ENCODE measurements at regions not wholly inside any gene's neighbourhood (a gene's known extent, or its start where the extent isn't known, plus 50 kb on each side); places are given as distances from the start of the nearest gene placed in this dataset.
"Not testable (repeated sequence)": the region's sequence is repeated elsewhere in the genome, so short reads cannot be mapped to it uniquely, and the experiment has no call there.

DNA sequence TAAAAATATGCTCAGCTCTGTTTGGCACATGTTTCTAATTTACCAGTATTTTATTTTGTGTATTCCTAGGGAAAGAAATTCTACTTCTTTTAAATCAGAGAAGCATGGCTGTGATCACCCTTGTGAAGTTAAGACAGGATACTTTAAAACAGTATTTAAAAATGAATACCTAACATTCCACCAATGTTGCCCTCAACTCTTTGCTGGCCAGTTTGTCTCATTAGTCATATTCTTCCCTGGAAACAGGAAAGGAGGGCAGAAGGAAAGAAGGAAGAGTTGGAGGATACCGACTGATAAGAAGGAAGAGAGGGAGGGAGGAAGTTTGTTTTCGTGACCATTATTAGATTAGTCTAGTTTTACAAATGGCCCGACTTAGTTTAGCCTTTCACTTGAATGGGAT lies 137.4 kb downstream of the PLK2 start:
- Histone ChIP-seq H3K9ac (ENCODE audit: low read depth, low read length) (no peak overlapping the region), H3K4me1 (ENCODE audit: insufficient read depth, low read length) (peaks cover 14% of the 10 kb centered on the region), H3K9me3 (ENCODE audit: insufficient read depth, low read depth, low read length) (no peaks in the 10 kb centered on the region), H3K27ac (ENCODE audit: low read length) (no peak overlapping the region), H3K4me3 (ENCODE audit: low read length) (no peak overlapping the region), H3K36me3 (ENCODE audit: insufficient read depth, low read depth, low read length) (no peaks in the 10 kb centered on the region), H3K27me3 (ENCODE audit: insufficient read depth, low read length) (no peaks in the 10 kb centered on the region)

DNA sequence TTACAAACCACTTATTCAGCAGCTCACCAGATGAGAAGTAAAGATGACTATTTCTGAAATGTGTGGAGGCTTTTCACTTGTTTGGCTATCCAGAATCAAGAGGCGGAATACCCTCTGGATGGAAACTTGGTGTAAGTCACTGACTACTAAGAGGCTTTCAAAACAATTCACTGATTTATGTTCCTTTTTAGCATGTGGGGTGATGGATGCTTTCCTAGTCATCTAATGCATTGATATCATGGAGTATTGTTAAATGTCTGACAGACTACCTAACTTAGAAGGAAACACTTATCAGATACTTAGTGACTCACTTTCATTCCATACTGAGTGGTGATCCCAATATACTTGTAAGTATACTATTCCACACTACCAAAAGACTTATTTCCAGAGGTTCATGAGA lies 141.4 kb downstream of the PLK2 start:
- no peak overlapping the region for H3K4me3 ChIP-seq (ENCODE audit: low read length)
- peaks cover 14% of the 10 kb centered on the region for H3K4me1 ChIP-seq (ENCODE audit: insufficient read depth, low read length)
- no peak overlapping the region for H3K9ac ChIP-seq (ENCODE audit: low read depth, low read length)
- no peaks in the 10 kb centered on the region for H3K27me3 ChIP-seq (ENCODE audit: insufficient read depth, low read length)
- no peak overlapping the region for H3K27ac ChIP-seq (ENCODE audit: low read length)
- H3K9me3 ChIP-seq (ENCODE audit: insufficient read depth, low read depth, low read length): no peaks in the 10 kb centered on the region
- H3K36me3 ChIP-seq (ENCODE audit: insufficient read depth, low read depth, low read length): no peaks in the 10 kb centered on the region

DNA sequence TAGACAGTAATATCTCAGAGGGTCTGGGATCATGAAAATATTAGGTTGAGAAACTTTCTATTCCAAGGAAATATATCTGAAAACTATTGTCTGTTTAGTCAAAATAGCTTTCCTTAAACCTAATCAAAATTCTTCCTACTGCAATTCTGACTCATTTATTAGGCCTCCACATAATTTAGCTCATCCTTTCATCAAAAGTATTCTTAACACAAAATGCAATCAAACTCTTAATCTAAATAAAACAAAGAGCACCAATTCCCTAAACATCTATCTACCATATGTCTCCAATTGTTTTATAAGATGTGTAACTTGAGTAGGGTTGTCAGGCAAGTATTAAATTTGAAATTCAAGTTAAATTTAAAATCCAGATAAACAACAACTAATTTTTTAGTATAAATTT lies 142.1 kb downstream of the PLK2 start:
- H3K36me3 ChIP-seq (ENCODE audit: insufficient read depth, low read depth, low read length): no peaks in the 10 kb centered on the region
- H3K27ac ChIP-seq (ENCODE audit: low read length): no peak overlapping the region
- H3K4me1 ChIP-seq (ENCODE audit: insufficient read depth, low read length): peaks cover 9% of the 10 kb centered on the region
- H3K27me3 ChIP-seq (ENCODE audit: insufficient read depth, low read length): no peaks in the 10 kb centered on the region
- H3K9me3 ChIP-seq (ENCODE audit: insufficient read depth, low read depth, low read length): no peaks in the 10 kb centered on the region
- no peak overlapping the region for H3K9ac ChIP-seq (ENCODE audit: low read depth, low read length)
- no peak overlapping the region for H3K4me3 ChIP-seq (ENCODE audit: low read length)

DNA sequence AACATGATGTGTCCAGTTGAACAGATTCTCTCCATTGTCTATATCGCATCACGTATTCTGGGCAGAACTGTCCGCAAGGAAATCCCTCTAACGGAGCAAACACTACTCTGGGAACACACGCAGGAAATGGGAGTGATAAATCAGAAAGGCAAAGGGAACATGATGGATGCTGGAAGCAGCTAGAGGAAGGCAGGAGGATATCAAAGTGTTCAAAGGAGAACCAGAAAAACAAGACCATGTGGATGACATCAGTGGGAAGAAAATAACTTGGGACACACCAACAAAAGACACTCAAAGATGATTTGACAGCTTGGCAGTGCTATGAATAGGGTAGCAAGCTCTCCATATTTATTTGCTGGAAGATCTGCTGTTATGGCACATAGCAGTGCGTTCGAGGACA lies 142.9 kb downstream of the PLK2 start:
- Histone ChIP-seq H3K9ac (ENCODE audit: low read depth, low read length) (no peak overlapping the region), H3K36me3 (ENCODE audit: insufficient read depth, low read depth, low read length) (no peaks in the 10 kb centered on the region), H3K27ac (ENCODE audit: low read length) (no peak overlapping the region), H3K4me1 (ENCODE audit: insufficient read depth, low read length) (peaks cover 4% of the 10 kb centered on the region; the same call in 1 of the 2 replicates), H3K9me3 (ENCODE audit: insufficient read depth, low read depth, low read length) (no peaks in the 10 kb centered on the region), H3K4me3 (ENCODE audit: low read length) (no peak overlapping the region), H3K27me3 (ENCODE audit: insufficient read depth, low read length) (no peaks in the 10 kb centered on the region)

DNA sequence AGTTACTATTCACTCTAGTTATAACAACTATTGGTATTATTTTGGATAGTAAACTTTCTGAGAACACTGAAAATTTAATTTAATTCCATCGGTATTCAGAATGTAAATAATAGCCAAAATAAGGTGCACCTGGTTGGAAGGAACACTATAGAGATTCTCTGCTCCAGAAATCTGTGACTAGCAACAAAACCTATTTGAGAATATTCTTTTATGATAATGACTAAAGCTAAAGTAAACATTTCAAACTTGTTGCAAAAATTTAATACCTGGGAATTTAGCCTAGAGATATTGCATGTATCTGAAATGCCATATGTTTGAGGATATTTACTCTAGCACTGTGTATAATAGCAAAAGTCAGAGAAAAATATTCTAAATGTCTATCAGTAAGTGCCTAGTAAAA lies 144.1 kb downstream of the PLK2 start:
- Histone ChIP-seq H3K9ac (ENCODE audit: low read depth, low read length) (no peak overlapping the region), H3K27me3 (ENCODE audit: insufficient read depth, low read length) (no peaks in the 10 kb centered on the region), H3K4me3 (ENCODE audit: low read length) (no peak overlapping the region), H3K9me3 (ENCODE audit: insufficient read depth, low read depth, low read length) (no peaks in the 10 kb centered on the region), H3K27ac (ENCODE audit: low read length) (no peak overlapping the region), H3K36me3 (ENCODE audit: insufficient read depth, low read depth, low read length) (no peaks in the 10 kb centered on the region), H3K4me1 (ENCODE audit: insufficient read depth, low read length) (no peaks in the 10 kb centered on the region)

DNA sequence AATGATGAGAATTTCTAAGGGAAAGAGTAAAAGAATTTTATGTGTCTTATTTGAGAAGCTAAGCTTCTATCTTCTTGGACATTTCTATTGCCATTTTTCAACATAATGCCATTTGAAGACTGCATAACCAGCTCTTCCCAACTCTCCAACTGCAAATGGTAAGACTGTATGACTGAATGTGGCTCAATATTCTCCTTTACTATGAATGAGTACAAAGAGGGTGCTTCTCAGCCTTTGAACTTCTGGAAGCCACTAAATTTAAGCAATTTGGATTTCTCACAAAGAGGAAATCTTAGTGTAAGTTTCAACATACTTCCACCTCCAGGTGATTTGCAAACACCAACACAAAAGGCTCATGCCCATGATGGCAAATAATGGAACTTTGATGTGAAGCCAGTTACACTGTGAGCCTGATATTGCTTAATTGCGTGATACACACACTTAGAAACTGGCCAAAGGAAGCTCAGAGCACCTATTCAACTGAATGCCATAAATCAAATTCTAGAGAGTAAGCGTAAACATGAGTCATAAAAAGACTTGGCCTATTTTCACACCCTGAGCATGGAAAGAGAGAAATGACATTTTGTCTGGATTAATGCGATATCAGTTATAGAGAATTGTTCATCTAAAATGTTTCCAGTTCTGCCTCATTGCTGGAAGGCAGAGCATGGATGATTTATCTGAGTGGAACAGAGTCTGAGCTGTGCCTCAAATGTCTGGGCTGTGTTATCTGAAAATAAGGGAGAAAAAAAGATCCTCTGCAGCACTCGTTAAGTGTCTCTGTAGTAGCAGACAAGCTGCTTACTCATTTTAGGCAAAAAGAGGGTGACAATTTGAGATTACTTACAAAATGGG lies 145.3 kb downstream of the PLK2 start:
- no peak overlapping the region for H3K9ac ChIP-seq (ENCODE audit: low read depth, low read length)
- H3K36me3 ChIP-seq (ENCODE audit: insufficient read depth, low read depth, low read length): no peaks in the 10 kb centered on the region
- no peak overlapping the region for H3K4me3 ChIP-seq (ENCODE audit: low read length)
- H3K27me3 ChIP-seq (ENCODE audit: insufficient read depth, low read length): no peaks in the 10 kb centered on the region
- no peaks in the 10 kb centered on the region for H3K4me1 ChIP-seq (ENCODE audit: insufficient read depth, low read length)
- H3K9me3 ChIP-seq (ENCODE audit: insufficient read depth, low read depth, low read length): no peaks in the 10 kb centered on the region
- H3K27ac ChIP-seq (ENCODE audit: low read length): no peak overlapping the region

DNA sequence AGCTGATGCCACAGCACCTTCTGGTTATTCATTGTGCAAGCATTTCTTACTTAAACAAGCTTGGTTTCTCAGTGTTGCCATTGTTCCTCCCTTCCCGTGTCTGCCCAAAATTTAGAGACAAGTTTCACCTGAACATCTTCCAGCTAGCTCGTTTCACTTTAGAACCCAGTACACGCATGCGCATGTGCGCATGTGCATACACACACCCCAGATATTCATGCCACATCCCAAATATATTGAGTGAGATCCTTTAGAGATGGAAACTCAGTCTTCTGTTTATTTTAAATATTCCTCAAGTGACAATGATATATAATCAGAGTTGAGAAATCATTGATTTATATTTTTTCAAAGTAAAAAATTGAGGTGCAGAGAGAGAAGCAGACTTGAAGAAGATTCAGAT lies 147.6 kb downstream of the PLK2 start:
- H3K27ac ChIP-seq (ENCODE audit: low read length): no peak overlapping the region
- no peaks in the 10 kb centered on the region for H3K27me3 ChIP-seq (ENCODE audit: insufficient read depth, low read length)
- no peaks in the 10 kb centered on the region for H3K36me3 ChIP-seq (ENCODE audit: insufficient read depth, low read depth, low read length)
- no peaks in the 10 kb centered on the region for H3K4me1 ChIP-seq (ENCODE audit: insufficient read depth, low read length)
- no peaks in the 10 kb centered on the region for H3K9me3 ChIP-seq (ENCODE audit: insufficient read depth, low read depth, low read length)
- H3K4me3 ChIP-seq (ENCODE audit: low read length): no peak overlapping the region
- no peak overlapping the region for H3K9ac ChIP-seq (ENCODE audit: low read depth, low read length)

DNA sequence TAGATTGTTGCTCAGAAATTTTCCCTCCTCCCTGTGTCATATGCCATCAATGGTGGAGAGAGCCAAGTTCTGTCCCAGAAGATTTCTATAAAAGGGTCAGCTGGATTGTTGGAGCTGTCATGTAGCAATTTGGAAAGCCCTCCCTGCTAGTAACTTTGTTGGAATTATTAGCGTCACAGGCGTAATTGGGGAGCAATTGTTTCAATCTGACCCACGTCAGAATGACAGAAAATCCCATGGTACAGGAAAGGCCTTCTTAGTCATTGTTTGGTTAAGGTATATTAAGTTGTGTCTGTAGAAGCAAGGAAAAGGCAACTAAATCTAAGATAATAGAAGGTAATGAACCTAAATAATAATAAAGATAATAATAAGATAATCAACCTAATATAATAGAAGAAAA lies 148.4 kb downstream of the PLK2 start:
- H3K27me3 ChIP-seq (ENCODE audit: insufficient read depth, low read length): no peaks in the 10 kb centered on the region
- H3K27ac ChIP-seq (ENCODE audit: low read length): no peak overlapping the region
- H3K9me3 ChIP-seq (ENCODE audit: insufficient read depth, low read depth, low read length): no peaks in the 10 kb centered on the region
- H3K9ac ChIP-seq (ENCODE audit: low read depth, low read length): no peak overlapping the region
- H3K4me1 ChIP-seq (ENCODE audit: insufficient read depth, low read length): no peaks in the 10 kb centered on the region
- H3K36me3 ChIP-seq (ENCODE audit: insufficient read depth, low read depth, low read length): no peaks in the 10 kb centered on the region
- no peak overlapping the region for H3K4me3 ChIP-seq (ENCODE audit: low read length)

DNA sequence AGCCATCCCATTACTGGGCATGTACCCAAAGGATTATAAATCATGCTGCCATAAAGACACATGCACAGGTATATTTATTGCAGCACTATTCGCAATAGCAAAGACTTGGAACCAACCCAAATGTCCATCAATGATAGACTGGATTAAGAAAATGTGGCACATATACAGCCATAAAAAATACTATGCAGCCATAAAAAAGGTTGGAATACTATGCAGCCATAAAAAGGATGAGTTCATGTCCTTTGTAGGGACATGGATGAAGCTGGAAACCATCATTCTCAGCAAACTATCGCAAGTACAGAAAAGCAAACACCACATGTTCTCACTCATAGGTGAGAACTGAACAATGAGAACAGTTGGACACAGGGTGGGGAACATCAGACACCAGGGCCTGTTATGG lies 151.5 kb downstream of the PLK2 start:
- not testable (repeated sequence) for H3K4me3 ChIP-seq (ENCODE audit: low read length); H3K9me3 ChIP-seq (ENCODE audit: insufficient read depth, low read depth, low read length); H3K27me3 ChIP-seq (ENCODE audit: insufficient read depth, low read length); H3K4me1 ChIP-seq (ENCODE audit: insufficient read depth, low read length); H3K36me3 ChIP-seq (ENCODE audit: insufficient read depth, low read depth, low read length); H3K27ac ChIP-seq (ENCODE audit: low read length); H3K9ac ChIP-seq (ENCODE audit: low read depth, low read length)

DNA sequence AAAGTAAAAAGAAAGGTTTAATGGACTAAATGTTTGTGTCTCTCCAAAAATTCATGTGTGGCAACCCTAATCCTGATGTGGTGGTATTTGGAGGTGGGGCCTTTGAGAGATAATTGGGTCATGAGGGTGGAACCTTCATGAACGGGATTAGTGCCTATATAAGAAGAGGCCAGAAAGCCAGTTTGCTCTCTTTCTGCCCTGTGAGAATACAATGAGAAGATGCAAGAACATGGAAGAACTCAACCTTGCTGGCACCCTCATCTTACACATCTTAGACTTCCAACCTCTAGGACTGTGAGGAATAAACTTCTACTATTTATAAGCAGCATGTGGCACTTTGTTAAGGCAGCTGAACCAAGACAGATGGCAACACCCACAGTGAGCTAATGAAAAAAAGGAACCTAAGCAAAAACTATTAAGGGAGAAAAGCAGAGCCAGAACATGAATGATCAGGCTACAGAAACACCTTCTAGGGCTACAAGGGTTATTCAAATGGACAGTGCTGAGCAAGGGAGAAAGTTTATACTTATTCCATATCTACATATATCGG lies 159.5 kb downstream of the PLK2 start:
- Histone ChIP-seq H3K36me3 (ENCODE audit: insufficient read depth, low read depth, low read length) (no peaks in the 10 kb centered on the region), H3K9me3 (ENCODE audit: insufficient read depth, low read depth, low read length) (no peaks in the 10 kb centered on the region), H3K4me3 (ENCODE audit: low read length) (no peak overlapping the region), H3K27ac (ENCODE audit: low read length) (no peak overlapping the region), H3K9ac (ENCODE audit: low read depth, low read length) (no peak overlapping the region), H3K4me1 (ENCODE audit: insufficient read depth, low read length) (no peaks in the 10 kb centered on the region), H3K27me3 (ENCODE audit: insufficient read depth, low read length) (no peaks in the 10 kb centered on the region)

DNA sequence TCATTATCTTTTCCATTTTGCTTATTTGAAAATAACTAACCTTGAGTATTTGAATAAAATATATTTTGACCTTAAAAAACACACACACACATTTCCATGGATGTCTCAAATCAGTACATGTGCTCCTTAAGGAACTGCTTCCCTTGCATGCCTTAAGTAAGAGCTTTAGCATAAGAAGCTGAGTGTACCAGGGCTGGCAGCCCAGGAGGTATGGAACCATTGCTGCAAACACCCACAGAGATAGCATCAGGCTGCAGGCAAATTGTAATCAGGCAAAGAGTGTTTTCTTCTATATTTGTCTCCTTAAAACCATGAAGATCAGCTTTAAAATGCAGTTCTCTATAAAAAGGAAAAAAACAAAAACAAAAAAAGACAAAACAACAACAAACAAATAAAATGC lies 160.6 kb downstream of the PLK2 start:
- H3K4me1 ChIP-seq (ENCODE audit: insufficient read depth, low read length): no peaks in the 10 kb centered on the region; the same call in 1 of the 2 replicates
- no peak overlapping the region for H3K27ac ChIP-seq (ENCODE audit: low read length)
- no peak overlapping the region for H3K9ac ChIP-seq (ENCODE audit: low read depth, low read length)
- no peaks in the 10 kb centered on the region for H3K9me3 ChIP-seq (ENCODE audit: insufficient read depth, low read depth, low read length)
- no peak overlapping the region for H3K4me3 ChIP-seq (ENCODE audit: low read length)
- H3K36me3 ChIP-seq (ENCODE audit: insufficient read depth, low read depth, low read length): no peaks in the 10 kb centered on the region
- H3K27me3 ChIP-seq (ENCODE audit: insufficient read depth, low read length): no peaks in the 10 kb centered on the region

DNA sequence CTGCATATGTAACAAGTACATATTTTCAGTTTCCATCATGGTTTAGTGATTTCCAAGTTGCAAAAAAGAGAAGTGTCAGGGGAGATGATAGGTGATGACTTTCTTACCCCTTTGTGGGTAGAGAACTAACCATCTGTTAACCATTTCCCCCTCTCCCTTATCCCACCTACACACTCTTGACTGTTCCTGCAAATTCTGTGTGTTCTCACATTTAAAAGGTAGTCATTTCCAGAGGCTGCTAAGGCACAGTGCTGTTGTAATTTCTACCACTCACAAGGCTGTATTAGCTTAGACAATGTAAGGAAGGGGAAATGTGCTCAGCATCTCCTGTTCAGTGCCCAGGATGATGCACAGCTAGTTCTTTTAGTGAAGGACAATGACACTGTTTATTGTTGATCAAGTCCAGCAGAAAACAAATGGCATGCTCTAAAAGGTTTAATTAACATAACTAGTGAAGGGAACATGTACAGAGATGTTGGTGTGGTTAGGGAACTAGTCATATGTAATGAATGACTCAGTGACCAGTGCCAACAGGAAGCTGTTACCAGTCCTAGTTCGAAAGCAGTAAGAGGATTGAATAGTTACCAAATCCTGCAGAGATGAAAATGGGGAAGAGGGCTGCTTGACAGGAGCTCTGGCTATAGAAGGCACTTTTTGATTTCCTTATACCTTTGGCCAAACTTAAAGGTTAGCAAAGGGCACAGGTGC lies 165.1 kb downstream of the PLK2 start:
- H3K27ac ChIP-seq (ENCODE audit: low read length): no peak overlapping the region
- H3K36me3 ChIP-seq (ENCODE audit: insufficient read depth, low read depth, low read length): no peaks in the 10 kb centered on the region

More for the DNA sequence above, 165.1 kb downstream of the PLK2 start:
- H3K9me3 ChIP-seq (ENCODE audit: insufficient read depth, low read depth, low read length): no peaks in the 10 kb centered on the region
- no peak overlapping the region for H3K9ac ChIP-seq (ENCODE audit: low read depth, low read length)
- no peaks in the 10 kb centered on the region for H3K27me3 ChIP-seq (ENCODE audit: insufficient read depth, low read length)
- no peak overlapping the region for H3K4me3 ChIP-seq (ENCODE audit: low read length)
- no peaks in the 10 kb centered on the region; the same call in 1 of the 2 replicates for H3K4me1 ChIP-seq (ENCODE audit: insufficient read depth, low read length)
